ENCODE measurements at regions not wholly inside any gene's neighbourhood (a gene's known extent, or its start where the extent isn't known, plus 50 kb on each side); places are given as distances from the start of the nearest gene placed in this dataset.

GRCh38 chr5:3893975-3894374 lies 298.3 kb downstream of the IRX1 start:
- TF ChIP-seq POLR2AphosphoS5 (IDR thresholded peaks at IDR 0.05; ENCODE audit: low read depth), result no peak
- no peak for TF ChIP-seq CTCF (conservative IDR thresholded peaks at IDR 0.05; ENCODE audit: low read depth in 2 of 2)
- no peak for TF ChIP-seq EZH2phosphoT487 (IDR thresholded peaks at IDR 0.05; ENCODE audit: unreplicated experiment)
- TF ChIP-seq CREB1 (CRISPR knock-in tag; IDR thresholded peaks at IDR 0.05; ENCODE audit: low read depth), result no peak
- TF ChIP-seq REST (IDR thresholded peaks at IDR 0.05; ENCODE audit: unreplicated experiment), result no peak
- TF ChIP-seq ETS1 (IDR thresholded peaks at IDR 0.05), result no peak
- no peak for TF ChIP-seq JUNB (IDR thresholded peaks at IDR 0.05; ENCODE audit: unreplicated experiment)
- TF ChIP-seq EZH2 (IDR thresholded peaks at IDR 0.05; ENCODE audit: low read depth, unreplicated experiment), result no peak
- no peak for TF ChIP-seq ZNF331 (CRISPR knock-in tag; IDR thresholded peaks at IDR 0.05; ENCODE audit: low read depth)
- no peak for TF ChIP-seq ZNF114 (CRISPR knock-in tag; IDR thresholded peaks at IDR 0.05)
- TF ChIP-seq NANOG (IDR thresholded peaks at IDR 0.05; ENCODE audit: borderline replicate concordance), result no peak
- TF ChIP-seq ZNF462 (CRISPR knock-in tag; IDR thresholded peaks at IDR 0.05), result no peak
- no peak for TF ChIP-seq STAT1 (IDR thresholded peaks at IDR 0.05; ENCODE audit: unreplicated experiment)

All from GM23338 (cell line).